OCI-LY7 (cell line): ENCODE measurements at regions not wholly inside any gene's neighbourhood (a gene's known extent, or its start where the extent isn't known, plus 50 kb on each side); places are given as distances from the start of the nearest gene placed in this dataset.

Experiments
- BruUV-seq: library from RNA; stranded (reverse); fragments of 400-500 nt; replicated peaks from 2 replicates; lab custom pipeline; 2021; lab: Mats Ljungman, UMichigan
- CTCF ChIA-PET: fragments of 300-600 bp; sonication (Branson Sonifier 250); formaldehyde crosslinking; loops from one replicate; lab custom pipeline; 2022; ENCODE audit warnings: antibody characterized with exemption; ENCODE audit not compliant: unreplicated experiment; lab: Charles Lee
- POLR2A ChIA-PET: fragments of 300-600 bp; sonication (Branson Sonifier 250); formaldehyde crosslinking; loops from one replicate; lab custom pipeline; 2022; ENCODE audit warnings: antibody characterized with exemption; lab: Charles Lee
- DNase-seq: peaks from one replicate; pipeline ENCODE4 v3.0.0-alpha.2; 2015; ENCODE audit warnings: low spot score
- H2AFZ ChIP-seq: fragments of 200-600 bp; sonication (generic), shearing (Covaris generic); 2 replicates; pipeline ENCODE4 v1.6.1; 2014; ENCODE audit warnings: mild to moderate bottlenecking, antibody characterized with exemption, low read length, moderate library complexity
- H3K27ac ChIP-seq: fragments of 200-600 bp; sonication (generic); 2 replicates; pipeline ENCODE4 v1.5.1; 2014; ENCODE audit warnings: mixed run types, low read depth, mild to moderate bottlenecking, moderate library complexity, low read length, inconsistent platforms; ENCODE audit not compliant: poor library complexity, severe bottlenecking
- H3K36me3 ChIP-seq: fragments of 200-600 bp; sonication (generic); 2 replicates; pipeline ENCODE4 v1.6.1; 2014; ENCODE audit warnings: mild to moderate bottlenecking, antibody characterized with exemption, low read length, moderate library complexity, mixed read lengths; ENCODE audit not compliant: insufficient read depth
- H3K4me1 ChIP-seq: fragments of 200-600 bp; sonication (generic); 2 replicates; pipeline ENCODE4 v1.5.1; 2014; ENCODE audit warnings: mild to moderate bottlenecking, low read length; ENCODE audit not compliant: insufficient read depth, poor library complexity, severe bottlenecking
- H3K4me2 ChIP-seq: fragments of 200-600 bp; sonication (generic); 2 replicates; pipeline ENCODE4 v1.6.1; 2014; ENCODE audit warnings: mild to moderate bottlenecking, low read length
- H3K4me3 ChIP-seq: fragments of 200-600 bp; sonication (generic); 2 replicates; pipeline ENCODE4 v1.5.1; 2014; ENCODE audit warnings: mild to moderate bottlenecking, low read depth, low read length; ENCODE audit not compliant: poor library complexity, severe bottlenecking
- H3K79me2 ChIP-seq: fragments of 200-600 bp; sonication (generic); 2 replicates; pipeline ENCODE4 v1.6.1; 2016; ENCODE audit warnings: low read depth, mild to moderate bottlenecking, low read length, moderate library complexity, mixed read lengths; ENCODE audit not compliant: insufficient read depth
- H3K9me2 ChIP-seq: fragments of 200-600 bp; sonication (generic); 2 replicates; pipeline ENCODE4 v1.6.1; 2016; ENCODE audit warnings: mild to moderate bottlenecking, low read length, mixed read lengths; ENCODE audit not compliant: insufficient read depth
- H3K9me3 ChIP-seq: fragments of 200-600 bp; sonication (generic); 2 replicates; pipeline ENCODE4 v1.6.1; 2014; ENCODE audit warnings: mild to moderate bottlenecking, mixed run types, low read length, mixed read lengths
- H4K20me1 ChIP-seq: fragments of 200-600 bp; sonication (generic); 2 replicates; pipeline ENCODE4 v1.6.1; 2014; ENCODE audit warnings: mild to moderate bottlenecking, antibody characterized with exemption, low read length, moderate library complexity, mixed read lengths; ENCODE audit not compliant: insufficient read depth
- CTCF ChIP-seq: fragments of 200-600 bp; sonication (generic); conservative IDR thresholded peaks from 2 replicates; pipeline ENCODE4 v1.5.1; 2014; ENCODE audit warnings: mild to moderate bottlenecking, antibody characterized with exemption, low read length, moderate library complexity, mixed read lengths
- EZH2phosphoT487 ChIP-seq: fragments of 200-600 bp; sonication (generic); IDR thresholded peaks from 2 replicates; pipeline ENCODE4 v1.6.1; 2018; ENCODE audit warnings: low read depth, borderline replicate concordance, mild to moderate bottlenecking, mixed run types, antibody characterized with exemption, low read length, moderate library complexity, mixed read lengths
- intact Hi-C: fragments of 100-400 bp; cut with micrococcal nuclease; formaldehyde crosslinking; loops from one replicate; pipeline ENCODE4 v1.10.0; 2022; ENCODE audit not compliant: unreplicated experiment

- H2AFZ ChIP-seq = no peak overlapping the region
- no TSS peak for BruUV-seq
- H3K27ac ChIP-seq = no peak overlapping the region
- H3K4me2 ChIP-seq = no peak overlapping the region
- no peaks in the 10 kb centered on the region for H4K20me1 ChIP-seq
- TF ChIP-seq CTCF (no peak), EZH2phosphoT487 (no peak)
- H3K79me2 ChIP-seq = no peaks in the 10 kb centered on the region
- intact Hi-C loops = loop anchor here (10.0 kb wide), 1 partner anchor 278 kb away; no protein-coding TSS in a partner anchor
- ChIA-PET POLR2A (interaction anchor here (0.7 kb wide), 1 partner anchor 1436 kb away, joined by 3 read pairs; no protein-coding TSS in a partner anchor), CTCF (no interaction called here)
- no peak for DNase-seq
- H3K4me3 ChIP-seq = no peak overlapping the region
- no peaks in the 10 kb centered on the region for H3K4me1 ChIP-seq
- H3K36me3 ChIP-seq = no peaks in the 10 kb centered on the region
- no peaks in the 10 kb centered on the region for H3K9me2 ChIP-seq
- H3K9me3 ChIP-seq = no peaks in the 10 kb centered on the region
Measured at GRCh38 chr4:4762909-4763821, 96.3 kb upstream of the MSX1 start.

- Histone ChIP-seq H4K20me1 (no peaks in the 10 kb centered on the region), H3K36me3 (no peaks in the 10 kb centered on the region), H2AFZ (no peak overlapping the region), H3K9me2 (no peaks in the 10 kb centered on the region), H3K4me1 (no peaks in the 10 kb centered on the region), H3K79me2 (no peaks in the 10 kb centered on the region), H3K4me2 (no peak overlapping the region), H3K4me3 (no peak overlapping the region), H3K27ac (no peak overlapping the region), H3K9me3 (no peaks in the 10 kb centered on the region)
- DNase-seq = no peak
- BruUV-seq = no TSS peak
- TF ChIP-seq CTCF (no peak), EZH2phosphoT487 (no peak)
- ChIA-PET CTCF (no interaction called here), POLR2A (no interaction called here)
- intact Hi-C loops = loop anchor here (10.0 kb wide), 1 partner anchor 277 kb away; no protein-coding TSS in a partner anchor
Measured at GRCh38 chr4:4762300-4762699, 97.2 kb upstream of the MSX1 start.
